WTC11 (cell line): ENCODE measurements at regions not wholly inside any gene's neighbourhood (a gene's known extent, or its start where the extent isn't known, plus 50 kb on each side); places are given as distances from the start of the nearest gene placed in this dataset.

Experiments used
- ATAC-seq: fragments of 200-7000 bp; cut with Tn5 transposase; 2 replicates; pipeline ENCODE4 v1.10.0; 2021; ENCODE audit warnings: mild to moderate bottlenecking, moderate library complexity
- CTCF ChIA-PET: fragments of 300-600 bp; sonication (Branson Sonifier 250); formaldehyde crosslinking; loops from one replicate; lab custom pipeline; 2021; ENCODE audit warnings: antibody characterized with exemption; lab: Charles Lee
- POLR2A ChIA-PET: fragments of 350-600 bp; sonication (Branson Sonifier 250); formaldehyde crosslinking; loops from one replicate; lab custom pipeline; 2021; ENCODE audit warnings: antibody characterized with exemption; lab: Charles Lee
- DNase-seq: peaks from one replicate; pipeline ENCODE4 v3.0.0; 2021; ENCODE audit warnings: low spot score
- H3K27ac Mint-ChIP-seq: 2 replicates; pipeline ENCODE4 v1.8.0; 2021; ENCODE audit warnings: mixed read lengths
- H3K27me3 Mint-ChIP-seq: 2 replicates; pipeline ENCODE4 v1.8.0; 2021; ENCODE audit warnings: low read depth, mild to moderate bottlenecking, moderate library complexity, mixed read lengths
- H3K36me3 Mint-ChIP-seq: 2 replicates; pipeline ENCODE4 v1.8.0; 2021; ENCODE audit warnings: mixed read lengths
- H3K4me1 Mint-ChIP-seq: 2 replicates; pipeline ENCODE4 v1.8.0; 2022; ENCODE audit warnings: mixed read lengths
- H3K4me3 Mint-ChIP-seq: 2 replicates; pipeline ENCODE4 v1.8.0; 2021; ENCODE audit warnings: mild to moderate bottlenecking, moderate library complexity, mixed read lengths
- H3K9me3 Mint-ChIP-seq: 2 replicates; pipeline ENCODE4 v1.8.0; 2021; ENCODE audit warnings: mixed read lengths
- ATF1 ChIP-seq: sonication (generic); formaldehyde crosslinking; IDR thresholded peaks from 2 replicates; pipeline ENCODE4 v1.8.1; 2023; ENCODE audit warnings: mild to moderate bottlenecking, moderate library complexity, missing genetic modification reagents
- CBFB ChIP-seq: sonication (generic); formaldehyde crosslinking; IDR thresholded peaks from 2 replicates; pipeline ENCODE4 v1.8.1; 2022; ENCODE audit warnings: mild to moderate bottlenecking, low read depth, missing genetic modification reagents
- CREM ChIP-seq: sonication (generic); formaldehyde crosslinking; IDR thresholded peaks from 2 replicates; pipeline ENCODE4 v1.8.1; 2022; ENCODE audit warnings: mild to moderate bottlenecking, missing genetic modification reagents, moderate library complexity
- ETV6 ChIP-seq: sonication (generic); formaldehyde crosslinking; IDR thresholded peaks from 2 replicates; pipeline ENCODE4 v1.8.1; 2022; ENCODE audit warnings: mild to moderate bottlenecking, missing genetic modification reagents
- FOXJ3 ChIP-seq: sonication (generic); formaldehyde crosslinking; IDR thresholded peaks from 2 replicates; pipeline ENCODE4 v1.9.0; 2021; ENCODE audit warnings: missing genetic modification reagents, mild to moderate bottlenecking, borderline replicate concordance
- FOXK1 ChIP-seq: sonication (generic); formaldehyde crosslinking; IDR thresholded peaks from 2 replicates; pipeline ENCODE4 v1.8.0; 2022; ENCODE audit warnings: mild to moderate bottlenecking, moderate library complexity, missing genetic modification reagents
- GABPB1 ChIP-seq: sonication (generic); formaldehyde crosslinking; IDR thresholded peaks from 2 replicates; pipeline ENCODE4 v1.8.1; 2023; ENCODE audit warnings: mild to moderate bottlenecking, missing genetic modification reagents
- MYBL2 ChIP-seq: sonication (generic); formaldehyde crosslinking; IDR thresholded peaks from 2 replicates; pipeline ENCODE4 v1.8.1; 2023; ENCODE audit warnings: mild to moderate bottlenecking, moderate library complexity, missing genetic modification reagents
- NFE2L1 ChIP-seq: sonication (generic); formaldehyde crosslinking; IDR thresholded peaks from 2 replicates; pipeline ENCODE4 v1.8.1; 2023; ENCODE audit warnings: missing genetic modification reagents
- NR2C2 ChIP-seq: sonication (generic); formaldehyde crosslinking; IDR thresholded peaks from 2 replicates; pipeline ENCODE4 v1.8.0; 2022; ENCODE audit warnings: mild to moderate bottlenecking, missing genetic modification reagents
- PRRX2 ChIP-seq: fragments of 250-450 bp; sonication (Bioruptor Pico); IDR thresholded peaks from 2 replicates; pipeline ENCODE4 v1.8.0; 2021; ENCODE audit warnings: mild to moderate bottlenecking
- RORB ChIP-seq: fragments of 250-450 bp; sonication (Bioruptor Pico); IDR thresholded peaks from 2 replicates; pipeline ENCODE4 v1.9.0; 2021; ENCODE audit warnings: mild to moderate bottlenecking
- SMAD3 ChIP-seq: sonication (generic); formaldehyde crosslinking; IDR thresholded peaks from 2 replicates; pipeline ENCODE4 v1.8.0; 2022; ENCODE audit warnings: missing genetic modification reagents, mild to moderate bottlenecking, borderline replicate concordance
- SP1 ChIP-seq: sonication (generic); formaldehyde crosslinking; conservative IDR thresholded peaks from 2 replicates; pipeline ENCODE4 v1.8.1; 2022; ENCODE audit warnings: missing genetic modification reagents
- ZNF138 ChIP-seq: sonication (generic); formaldehyde crosslinking; conservative IDR thresholded peaks from 2 replicates; pipeline ENCODE4 v1.8.1; 2022; ENCODE audit warnings: mild to moderate bottlenecking, moderate library complexity, missing genetic modification reagents
- ZNF317 ChIP-seq: sonication (generic); formaldehyde crosslinking; IDR thresholded peaks from 2 replicates; pipeline ENCODE4 v1.8.1; 2023; ENCODE audit warnings: low read depth, mild to moderate bottlenecking, moderate library complexity, missing genetic modification reagents, borderline replicate concordance
- ZNF671 ChIP-seq: fragments of 250-450 bp; sonication (Bioruptor Pico); IDR thresholded peaks from 2 replicates; pipeline ENCODE4 v1.8.0; 2021; ENCODE audit warnings: mild to moderate bottlenecking
- TF ChIP-seq, protein P1 (sequence below): sonication (generic); formaldehyde crosslinking; IDR thresholded peaks from 2 replicates; pipeline ENCODE4 v1.8.1; 2022; ENCODE audit warnings: missing genetic modification reagents, borderline replicate concordance
- TF ChIP-seq, protein P2 (sequence below): sonication (generic); formaldehyde crosslinking; IDR thresholded peaks from 2 replicates; pipeline ENCODE4 v1.8.0; 2022; ENCODE audit warnings: mild to moderate bottlenecking, missing genetic modification reagents
- TF ChIP-seq, protein P3 (sequence below): fragments of 250-450 bp; sonication (Bioruptor Pico); IDR thresholded peaks from 2 replicates; pipeline ENCODE4 v1.9.0; 2021; ENCODE audit warnings: mild to moderate bottlenecking
- TF ChIP-seq, protein P4 (sequence below): sonication (generic); formaldehyde crosslinking; IDR thresholded peaks from 2 replicates; pipeline ENCODE4 v1.8.1; 2022; ENCODE audit warnings: low read depth, missing genetic modification reagents, borderline replicate concordance
- TF ChIP-seq, protein P5 (sequence below): sonication (generic); formaldehyde crosslinking; IDR thresholded peaks from 2 replicates; pipeline ENCODE4 v1.8.1; 2023; ENCODE audit warnings: mild to moderate bottlenecking, missing genetic modification reagents, moderate library complexity
- TF ChIP-seq, protein P6 (sequence below): sonication (generic); formaldehyde crosslinking; IDR thresholded peaks from 2 replicates; pipeline ENCODE4 v1.8.1; 2022; ENCODE audit warnings: mild to moderate bottlenecking, moderate library complexity, missing genetic modification reagents

DNA sequence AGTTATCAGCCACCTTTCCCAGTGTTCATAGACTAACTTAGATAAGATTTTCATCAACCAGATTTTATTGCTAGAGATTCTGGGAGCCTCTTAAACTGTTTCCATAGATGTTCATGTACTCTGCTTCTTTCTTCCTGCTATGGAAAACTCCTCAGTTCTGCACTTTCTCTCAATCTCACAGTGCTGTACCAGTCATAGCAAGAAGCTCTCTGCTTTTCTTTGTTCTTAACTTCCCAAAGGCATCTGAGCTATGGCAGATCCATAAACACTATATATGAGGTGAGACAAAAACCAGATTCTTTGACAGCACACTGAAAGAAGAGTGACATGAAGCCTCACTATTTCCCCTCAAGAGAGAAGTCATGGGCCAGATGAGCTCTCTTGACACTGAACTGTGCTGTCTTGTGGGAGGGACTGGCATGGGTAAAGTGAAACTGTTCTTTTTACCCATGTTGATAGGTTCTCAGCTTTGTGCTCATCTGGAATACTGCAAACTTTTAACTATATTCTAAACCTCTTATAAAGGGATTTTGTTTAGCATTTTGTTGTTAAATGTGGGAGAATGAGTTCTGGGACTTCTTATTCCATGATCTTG is 64.2 kb upstream of the LYPLAL1 start:
- Mint-ChIP-seq H3K27ac (no peak overlapping the region), H3K36me3 (peaks cover 16% of the 10 kb centered on the region), H3K4me3 (no peak overlapping the region), H3K27me3 (no peaks in the 10 kb centered on the region; the same call in 1 of the 2 replicates), H3K4me1 (peaks cover 8% of the 10 kb centered on the region), H3K9me3 (peaks cover 36% of the 10 kb centered on the region)
- ChIA-PET POLR2A (no interaction called here), CTCF (no interaction called here)
- TF ChIP-seq ZNF671 (CRISPR knock-in tag): no peak
- TF ChIP-seq, protein P1, sequence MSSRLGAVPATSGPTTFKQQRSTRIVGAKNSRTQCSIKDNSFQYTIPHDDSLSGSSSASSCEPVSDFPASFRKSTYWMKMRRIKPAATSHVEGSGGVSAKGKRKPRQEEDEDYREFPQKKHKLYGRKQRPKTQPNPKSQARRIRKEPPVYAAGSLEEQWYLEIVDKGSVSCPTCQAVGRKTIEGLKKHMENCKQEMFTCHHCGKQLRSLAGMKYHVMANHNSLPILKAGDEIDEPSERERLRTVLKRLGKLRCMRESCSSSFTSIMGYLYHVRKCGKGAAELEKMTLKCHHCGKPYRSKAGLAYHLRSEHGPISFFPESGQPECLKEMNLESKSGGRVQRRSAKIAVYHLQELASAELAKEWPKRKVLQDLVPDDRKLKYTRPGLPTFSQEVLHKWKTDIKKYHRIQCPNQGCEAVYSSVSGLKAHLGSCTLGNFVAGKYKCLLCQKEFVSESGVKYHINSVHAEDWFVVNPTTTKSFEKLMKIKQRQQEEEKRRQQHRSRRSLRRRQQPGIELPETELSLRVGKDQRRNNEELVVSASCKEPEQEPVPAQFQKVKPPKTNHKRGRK: no peak
- TF ChIP-seq FOXK1 (CRISPR knock-in tag): no peak
- TF ChIP-seq PRRX2 (CRISPR knock-in tag): no peak
- TF ChIP-seq SMAD3 (CRISPR knock-in tag): no peak
- TF ChIP-seq FOXJ3 (CRISPR knock-in tag): no peak
- no peak for TF ChIP-seq ETV6
- DNase-seq (no peak), ATAC-seq (no peak)

DNA sequence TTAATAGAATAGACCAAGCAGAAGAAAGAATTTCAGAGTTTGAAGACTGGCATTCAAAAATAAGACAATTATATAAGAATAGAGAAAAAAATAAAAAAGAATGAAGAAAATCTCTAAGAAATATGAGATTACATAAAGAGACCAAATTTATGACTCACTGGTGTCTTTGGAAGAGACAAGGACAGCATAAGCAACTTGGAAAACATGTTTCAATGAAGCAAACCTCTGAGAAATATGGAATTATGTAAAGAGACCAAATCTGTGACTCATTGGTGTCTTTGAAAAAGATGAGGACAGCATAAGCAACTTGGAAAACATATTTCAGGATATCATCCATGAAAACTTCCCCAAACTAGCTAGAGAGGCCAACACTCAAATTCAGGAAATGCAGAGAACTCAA is 60.4 kb upstream of the LYPLAL1 start:
- no peak for ATAC-seq
- Mint-ChIP-seq H3K36me3 (peaks cover 12% of the 10 kb centered on the region), H3K27me3 (no peaks in the 10 kb centered on the region; the same call in 1 of the 2 replicates), H3K4me3 (no peak overlapping the region), H3K27ac (no peak overlapping the region), H3K9me3 (peaks cover 21% of the 10 kb centered on the region), H3K4me1 (no peaks in the 10 kb centered on the region)
- POLR2A ChIA-PET: interaction anchor here (1.3 kb wide), 1 partner anchor 10 kb away, joined by 3 read pairs; no protein-coding TSS in a partner anchor
- no peak for DNase-seq
- CTCF ChIA-PET: no interaction called here
- TF ChIP-seq, protein P2, sequence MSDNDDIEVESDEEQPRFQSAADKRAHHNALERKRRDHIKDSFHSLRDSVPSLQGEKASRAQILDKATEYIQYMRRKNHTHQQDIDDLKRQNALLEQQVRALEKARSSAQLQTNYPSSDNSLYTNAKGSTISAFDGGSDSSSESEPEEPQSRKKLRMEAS (CRISPR knock-in tag): no peak
- TF ChIP-seq MYBL2 (CRISPR knock-in tag) (no peak), RORB (no peak), ZNF317 (no peak), FOXK1 (CRISPR knock-in tag) (no peak), ZNF138 (CRISPR knock-in tag) (no peak), ATF1 (CRISPR knock-in tag) (no peak), GABPB1 (no peak), NR2C2 (CRISPR knock-in tag) (no peak)
- TF ChIP-seq, protein P3, sequence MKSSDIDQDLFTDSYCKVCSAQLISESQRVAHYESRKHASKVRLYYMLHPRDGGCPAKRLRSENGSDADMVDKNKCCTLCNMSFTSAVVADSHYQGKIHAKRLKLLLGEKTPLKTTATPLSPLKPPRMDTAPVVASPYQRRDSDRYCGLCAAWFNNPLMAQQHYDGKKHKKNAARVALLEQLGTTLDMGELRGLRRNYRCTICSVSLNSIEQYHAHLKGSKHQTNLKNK (CRISPR knock-in tag): no peak
- TF ChIP-seq, protein P4, sequence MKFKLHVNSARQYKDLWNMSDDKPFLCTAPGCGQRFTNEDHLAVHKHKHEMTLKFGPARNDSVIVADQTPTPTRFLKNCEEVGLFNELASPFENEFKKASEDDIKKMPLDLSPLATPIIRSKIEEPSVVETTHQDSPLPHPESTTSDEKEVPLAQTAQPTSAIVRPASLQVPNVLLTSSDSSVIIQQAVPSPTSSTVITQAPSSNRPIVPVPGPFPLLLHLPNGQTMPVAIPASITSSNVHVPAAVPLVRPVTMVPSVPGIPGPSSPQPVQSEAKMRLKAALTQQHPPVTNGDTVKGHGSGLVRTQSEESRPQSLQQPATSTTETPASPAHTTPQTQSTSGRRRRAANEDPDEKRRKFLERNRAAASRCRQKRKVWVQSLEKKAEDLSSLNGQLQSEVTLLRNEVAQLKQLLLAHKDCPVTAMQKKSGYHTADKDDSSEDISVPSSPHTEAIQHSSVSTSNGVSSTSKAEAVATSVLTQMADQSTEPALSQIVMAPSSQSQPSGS (CRISPR knock-in tag): no peak

DNA sequence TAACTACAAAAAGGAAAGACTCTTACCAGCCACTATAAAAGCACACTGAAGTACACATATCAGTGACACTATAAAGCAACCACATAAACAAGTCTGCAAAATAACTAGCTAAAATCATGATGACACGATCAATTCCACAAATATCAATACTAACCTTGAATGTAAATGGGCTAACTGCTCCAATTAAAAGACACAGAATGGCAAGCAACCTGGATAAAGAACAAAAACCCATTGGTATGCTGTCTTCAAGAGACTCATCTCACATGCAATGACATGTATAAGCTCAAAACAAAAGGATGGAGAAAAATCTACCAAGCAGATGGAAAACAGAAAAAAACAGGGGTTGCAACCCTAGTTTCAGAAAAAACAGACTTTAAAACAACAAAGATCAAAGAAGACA is 59.7 kb upstream of the LYPLAL1 start:
- DNase-seq (no peak), ATAC-seq (no peak)
- H3K4me1 Mint-ChIP-seq: no peaks in the 10 kb centered on the region
- POLR2A ChIA-PET: interaction anchor here (1.3 kb wide), 1 partner anchor 9 kb away, joined by 3 read pairs; no protein-coding TSS in a partner anchor
- peaks cover 12% of the 10 kb centered on the region for H3K36me3 Mint-ChIP-seq
- peaks cover 16% of the 10 kb centered on the region for H3K9me3 Mint-ChIP-seq
- CTCF ChIA-PET: no interaction called here
- H3K27ac Mint-ChIP-seq: no peak overlapping the region
- TF ChIP-seq SP1 (CRISPR knock-in tag) (no peak), NFE2L1 (no peak), CREM (CRISPR knock-in tag) (no peak), CBFB (CRISPR knock-in tag) (no peak)
- TF ChIP-seq, protein P5, sequence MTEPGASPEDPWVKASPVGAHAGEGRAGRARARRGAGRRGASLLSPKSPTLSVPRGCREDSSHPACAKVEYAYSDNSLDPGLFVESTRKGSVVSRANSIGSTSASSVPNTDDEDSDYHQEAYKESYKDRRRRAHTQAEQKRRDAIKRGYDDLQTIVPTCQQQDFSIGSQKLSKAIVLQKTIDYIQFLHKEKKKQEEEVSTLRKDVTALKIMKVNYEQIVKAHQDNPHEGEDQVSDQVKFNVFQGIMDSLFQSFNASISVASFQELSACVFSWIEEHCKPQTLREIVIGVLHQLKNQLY (CRISPR knock-in tag): no peak
- TF ChIP-seq, protein P6, sequence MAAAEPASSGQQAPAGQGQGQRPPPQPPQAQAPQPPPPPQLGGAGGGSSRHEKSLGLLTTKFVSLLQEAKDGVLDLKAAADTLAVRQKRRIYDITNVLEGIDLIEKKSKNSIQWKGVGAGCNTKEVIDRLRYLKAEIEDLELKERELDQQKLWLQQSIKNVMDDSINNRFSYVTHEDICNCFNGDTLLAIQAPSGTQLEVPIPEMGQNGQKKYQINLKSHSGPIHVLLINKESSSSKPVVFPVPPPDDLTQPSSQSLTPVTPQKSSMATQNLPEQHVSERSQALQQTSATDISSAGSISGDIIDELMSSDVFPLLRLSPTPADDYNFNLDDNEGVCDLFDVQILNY (CRISPR knock-in tag): no peak
- H3K4me3 Mint-ChIP-seq: no peak overlapping the region
- no peaks in the 10 kb centered on the region; the same call in 1 of the 2 replicates for H3K27me3 Mint-ChIP-seq
